Skeletal muscle satellite cell (primary cell): ENCODE measurements at regions not wholly inside any gene's neighbourhood (a gene's known extent, or its start where the extent isn't known, plus 50 kb on each side); places are given as distances from the start of the nearest gene placed in this dataset.

Experiments used
- H3K27me3 ChIP-seq: 2 replicates; pipeline ENCODE4 v1.7.0; 2013; ENCODE audit warnings: low read length; ENCODE audit not compliant: control insufficient read depth, insufficient read depth
- H3K36me3 ChIP-seq: 2 replicates; pipeline ENCODE4 v1.7.0; 2013; ENCODE audit warnings: mild to moderate bottlenecking, control low read depth, low read length; ENCODE audit not compliant: insufficient read depth
- H3K4me1 ChIP-seq: 2 replicates; pipeline ENCODE4 v1.7.0; 2013; ENCODE audit warnings: low read length; ENCODE audit not compliant: control insufficient read depth, insufficient read depth
- H3K4me2 ChIP-seq: 2 replicates; pipeline ENCODE4 v1.7.0; 2013; ENCODE audit warnings: mild to moderate bottlenecking, low read length
- H3K4me3 ChIP-seq: 2 replicates; pipeline ENCODE4 v1.7.0; 2013; ENCODE audit warnings: low read length
- H3K9ac ChIP-seq: 2 replicates; pipeline ENCODE4 v1.7.0; 2013; ENCODE audit warnings: mild to moderate bottlenecking, low read depth, low read length, moderate library complexity
- H3K9me3 ChIP-seq: replicated peaks from 2 replicates; pipeline ENCODE4 v1.7.0; 2013; ENCODE audit warnings: mild to moderate bottlenecking, control low read depth, low read length

GRCh38 chr1:65508051-65508450 is 87.6 kb downstream of the LEPR start:
- H3K4me1 ChIP-seq: peaks cover 56% of the 10 kb centered on the region
- no peaks in the 10 kb centered on the region for H3K36me3 ChIP-seq
- H3K4me3 ChIP-seq: no peak overlapping the region
- H3K4me2 ChIP-seq: no peak overlapping the region
- H3K27me3 ChIP-seq: no peaks in the 10 kb centered on the region
- no peak overlapping the region for H3K9ac ChIP-seq
- no peaks in the 10 kb centered on the region for H3K9me3 ChIP-seq

DNA sequence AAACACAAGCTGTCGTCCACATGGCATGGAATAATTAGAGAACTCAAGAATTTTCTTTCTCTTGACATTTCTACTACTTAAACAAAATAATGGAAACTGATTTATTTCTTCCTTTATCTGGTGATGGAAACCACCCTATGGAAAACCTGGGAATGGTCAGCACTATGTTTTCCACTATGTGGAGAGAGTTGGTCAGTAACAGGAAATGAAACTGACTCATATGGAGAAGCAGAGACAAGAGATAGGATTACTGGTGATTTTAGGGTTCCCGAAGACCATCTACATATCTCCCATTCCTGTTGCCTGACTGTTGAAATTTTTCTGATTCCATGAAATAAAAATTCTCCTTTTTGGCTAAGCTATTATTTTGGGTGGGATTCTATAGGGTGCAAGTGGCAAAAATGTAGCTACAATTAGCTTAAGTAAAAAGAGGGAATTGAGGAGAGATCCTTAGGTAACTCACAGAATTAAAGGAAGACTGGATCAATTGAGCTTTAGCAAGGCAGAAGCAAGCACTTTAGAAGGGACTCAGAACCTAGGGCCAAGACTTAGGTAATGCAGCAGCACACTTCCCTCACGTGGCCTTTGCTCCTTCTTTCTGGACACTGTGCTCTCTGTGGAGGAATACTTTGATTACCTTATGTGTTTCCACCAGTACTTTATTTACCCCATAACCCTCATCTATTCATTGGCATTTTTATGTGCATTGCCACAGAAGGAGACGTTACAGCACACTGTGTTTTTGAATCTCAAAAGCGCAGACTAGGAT is 89.6 kb downstream of the LEPR start:
- Histone ChIP-seq H3K36me3 (no peaks in the 10 kb centered on the region), H3K9me3 (no peaks in the 10 kb centered on the region), H3K9ac (peak overlapping the region; percentile 64), H3K27me3 (no peaks in the 10 kb centered on the region), H3K4me2 (peak overlapping the region; percentile 65), H3K4me3 (peak overlapping the region; percentile 30), H3K4me1 (peaks cover 62% of the 10 kb centered on the region)

GRCh38 chr1:65510961-65511360 is 90.5 kb downstream of the LEPR start:
- H3K9ac ChIP-seq: peak overlapping the region; percentile 64
- no peak overlapping the region for H3K4me3 ChIP-seq
- no peaks in the 10 kb centered on the region for H3K9me3 ChIP-seq
- peaks cover 59% of the 10 kb centered on the region for H3K4me1 ChIP-seq
- H3K27me3 ChIP-seq: no peaks in the 10 kb centered on the region
- H3K4me2 ChIP-seq: peak overlapping the region; percentile 65
- no peaks in the 10 kb centered on the region for H3K36me3 ChIP-seq

GRCh38 chr1:65512383-65512782 is 91.9 kb downstream of the LEPR start:
- Histone ChIP-seq H3K9me3 (no peaks in the 10 kb centered on the region), H3K27me3 (no peaks in the 10 kb centered on the region), H3K36me3 (no peaks in the 10 kb centered on the region), H3K9ac (no peak overlapping the region), H3K4me3 (peak overlapping the region; percentile 0), H3K4me1 (peaks cover 55% of the 10 kb centered on the region), H3K4me2 (peak overlapping the region; percentile 51)

GRCh38 chr1:65512967-65513780 is 92.7 kb downstream of the LEPR start:
- Histone ChIP-seq H3K4me3 (peak overlapping the region; percentile 0), H3K9me3 (no peaks in the 10 kb centered on the region), H3K36me3 (no peaks in the 10 kb centered on the region), H3K4me2 (peak overlapping the region; percentile 51), H3K27me3 (no peaks in the 10 kb centered on the region), H3K9ac (peak overlapping the region; percentile 15), H3K4me1 (peaks cover 55% of the 10 kb centered on the region)

DNA sequence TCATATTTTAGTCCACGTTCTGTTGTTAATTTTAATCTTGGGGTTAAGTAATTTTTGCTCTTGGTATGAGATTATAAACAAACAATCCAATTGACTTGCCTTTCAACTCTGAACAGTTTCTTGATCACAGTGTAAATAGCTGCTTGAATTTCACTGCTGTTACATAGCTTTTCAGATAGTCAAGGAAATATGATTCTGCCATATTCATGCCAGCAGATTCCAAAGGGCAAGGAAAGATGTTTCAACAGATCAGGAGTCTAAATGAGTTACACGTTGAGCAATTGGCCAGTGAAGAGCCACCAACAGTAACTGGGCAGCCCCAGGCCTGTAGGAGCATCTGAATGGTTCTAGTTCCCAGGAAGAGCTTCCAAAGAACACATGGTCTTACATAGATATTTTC is 93.6 kb downstream of the LEPR start:
- Histone ChIP-seq H3K9me3 (no peaks in the 10 kb centered on the region), H3K4me3 (no peak overlapping the region), H3K4me1 (peaks cover 55% of the 10 kb centered on the region), H3K27me3 (no peaks in the 10 kb centered on the region), H3K4me2 (peak overlapping the region; percentile 14), H3K36me3 (no peaks in the 10 kb centered on the region), H3K9ac (peak overlapping the region; percentile 15)

- Histone ChIP-seq H3K4me2 (peak overlapping the region; percentile 91), H3K36me3 (no peaks in the 10 kb centered on the region), H3K27me3 (no peaks in the 10 kb centered on the region), H3K9ac (peak overlapping the region; percentile 62), H3K4me1 (peaks cover 16% of the 10 kb centered on the region), H3K9me3 (no peaks in the 10 kb centered on the region), H3K4me3 (peak overlapping the region; percentile 78)
Observed at GRCh38 chr1:65524931-65525265, 104.4 kb downstream of the LEPR start.

DNA sequence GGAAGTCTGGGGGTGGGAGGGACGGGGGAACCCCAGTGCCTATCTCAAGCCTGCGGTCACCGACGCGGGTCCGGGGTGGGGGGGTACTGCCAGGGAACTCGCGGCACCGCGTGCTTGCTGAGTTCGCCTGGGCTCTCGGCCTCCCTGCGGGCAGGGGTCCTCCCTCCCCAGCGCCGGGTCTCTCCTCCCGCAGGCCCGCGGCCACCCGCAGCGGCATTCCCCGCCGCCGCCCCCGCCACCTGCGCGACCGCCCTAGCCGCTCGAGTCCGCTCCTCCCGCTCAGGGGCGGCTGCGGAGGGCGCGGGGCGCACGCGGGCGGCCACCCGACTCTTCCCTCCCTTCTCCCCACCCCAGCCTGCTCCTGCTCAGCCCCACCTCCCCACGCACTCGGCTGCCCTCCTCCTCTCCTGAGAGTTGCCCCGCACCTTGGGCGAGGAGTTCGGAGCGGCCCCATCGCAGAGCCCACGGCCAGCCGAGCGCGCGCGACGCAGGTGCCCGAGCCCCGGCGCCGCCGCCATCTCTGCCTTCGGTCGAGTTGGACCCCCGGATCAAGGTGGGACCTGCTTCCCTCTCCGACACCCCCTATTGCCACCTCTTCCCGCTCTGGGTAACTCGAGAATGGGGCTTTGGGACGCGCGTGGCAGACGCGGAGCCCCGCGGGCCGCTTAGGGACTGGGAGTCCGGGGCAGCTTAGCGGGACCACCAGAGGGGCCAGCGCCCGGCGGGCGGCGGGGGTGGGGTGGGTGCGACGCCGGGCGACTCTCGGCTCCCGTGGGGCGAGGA is 105.0 kb downstream of the LEPR start:
- H3K27me3 ChIP-seq: no peaks in the 10 kb centered on the region

GRCh38 chr1:65526049-65526556 is 105.6 kb downstream of the LEPR start:
- Histone ChIP-seq H3K27me3 (no peaks in the 10 kb centered on the region), H3K4me3 (peak overlapping the region; percentile 78), H3K36me3 (no peaks in the 10 kb centered on the region), H3K9me3 (no peaks in the 10 kb centered on the region), H3K9ac (peak overlapping the region; percentile 62), H3K4me2 (peak overlapping the region; percentile 91), H3K4me1 (peaks cover 16% of the 10 kb centered on the region)

More for the DNA sequence above, 105.0 kb downstream of the LEPR start:
- no peaks in the 10 kb centered on the region for H3K9me3 ChIP-seq
- peak overlapping the region; percentile 91 for H3K4me2 ChIP-seq
- H3K9ac ChIP-seq: peak overlapping the region; percentile 62
- H3K36me3 ChIP-seq: no peaks in the 10 kb centered on the region
- H3K4me1 ChIP-seq: peaks cover 16% of the 10 kb centered on the region
- peak overlapping the region; percentile 78 for H3K4me3 ChIP-seq

DNA sequence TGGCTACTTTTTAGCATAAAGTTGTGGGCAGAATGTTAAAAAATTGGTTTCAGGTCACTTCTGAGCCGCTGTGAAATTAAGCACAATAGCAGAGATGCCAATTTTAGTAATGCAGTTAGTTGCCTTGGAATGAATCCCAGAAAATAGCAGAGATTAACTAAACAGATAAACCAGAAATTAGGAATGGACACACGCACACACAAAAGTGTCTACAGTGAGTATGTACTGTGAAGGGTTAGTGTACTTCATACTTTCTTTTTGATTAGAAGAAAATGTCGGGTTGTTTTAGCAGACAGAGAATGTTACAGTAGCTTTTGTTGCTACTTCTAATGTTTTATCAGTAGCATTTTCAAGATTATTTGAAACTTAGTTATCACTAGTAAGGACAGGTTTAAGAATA is 106.7 kb downstream of the LEPR start:
- Histone ChIP-seq H3K9ac (peak overlapping the region; percentile 62), H3K9me3 (no peaks in the 10 kb centered on the region), H3K4me1 (peaks cover 16% of the 10 kb centered on the region), H3K4me3 (peak overlapping the region; percentile 78), H3K36me3 (no peaks in the 10 kb centered on the region), H3K4me2 (peak overlapping the region; percentile 91), H3K27me3 (no peaks in the 10 kb centered on the region)
